NT2/D1 (cell line): ENCODE measurements at regions not wholly inside any gene's neighbourhood (a gene's known extent, or its start where the extent isn't known, plus 50 kb on each side); places are given as distances from the start of the nearest gene placed in this dataset.

Source experiments
- DNase-seq: peaks from one replicate; pipeline ENCODE4 v3.0.0-alpha.2; 2011; ENCODE audit warnings: low read depth, low spot score
- H3K27me3 ChIP-seq: 2 replicates; pipeline ENCODE4 v1.6.0; 2011; ENCODE audit warnings: mild to moderate bottlenecking; ENCODE audit not compliant: insufficient read length, insufficient read depth
- H3K36me3 ChIP-seq: 2 replicates; pipeline ENCODE4 v1.6.1; 2011; ENCODE audit warnings: mild to moderate bottlenecking, low read length, mixed read lengths; ENCODE audit not compliant: insufficient read depth, insufficient read length
- H3K4me1 ChIP-seq: 2 replicates; pipeline ENCODE4 v1.5.1; 2011; ENCODE audit not compliant: insufficient read depth, insufficient read length
- H3K4me3 ChIP-seq: 2 replicates; pipeline ENCODE4 v1.5.1; 2011; ENCODE audit warnings: low read depth; ENCODE audit not compliant: insufficient read length
- H3K9ac ChIP-seq: 2 replicates; pipeline ENCODE4 v1.6.0; 2011; ENCODE audit warnings: low read depth; ENCODE audit not compliant: insufficient read length
- H3K9me3 ChIP-seq: 2 replicates; pipeline ENCODE4 v1.5.1; 2011; ENCODE audit warnings: mild to moderate bottlenecking, low read length; ENCODE audit not compliant: insufficient read depth
- SUZ12 ChIP-seq: IDR thresholded peaks from 2 replicates; pipeline ENCODE4 v1.6.1; 2011; ENCODE audit not compliant: insufficient read length, insufficient read depth; ENCODE audit errors: extremely low read depth
- YY1 ChIP-seq: IDR thresholded peaks from 2 replicates; pipeline ENCODE4 v1.6.1; 2011; ENCODE audit not compliant: insufficient read length, insufficient read depth
- ZNF274 ChIP-seq: IDR thresholded peaks from 2 replicates; pipeline ENCODE4 v1.6.1; 2011; ENCODE audit warnings: mild to moderate bottlenecking, low read depth, low read length

DNA sequence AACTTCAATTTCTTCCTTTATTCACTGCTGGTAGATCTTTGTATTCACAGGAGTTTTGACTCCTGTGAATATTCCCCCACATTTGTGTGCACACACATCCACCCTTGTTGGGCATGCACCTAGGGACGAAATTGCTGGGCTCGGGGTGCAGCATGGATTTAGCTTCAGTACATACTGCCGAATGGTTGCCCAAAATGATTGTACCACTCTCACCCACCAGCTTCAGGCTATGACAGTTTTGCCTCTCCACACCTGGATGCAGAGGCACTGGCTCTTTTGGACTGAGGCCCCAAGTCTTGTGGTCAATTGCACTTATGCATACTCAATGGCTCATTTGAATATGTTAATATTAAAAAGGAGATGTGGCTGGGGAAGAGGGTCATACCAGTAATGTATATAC lies 65.1 kb upstream of the ODC1 start:
- TF ChIP-seq ZNF274 = no peak
- TF ChIP-seq YY1 = no peak

GRCh38 chr2:10508038-10508437 lies 59.9 kb upstream of the ODC1 start:
- Histone ChIP-seq H3K27me3 (no peaks in the 10 kb centered on the region), H3K4me1 (no peaks in the 10 kb centered on the region), H3K9me3 (no peaks in the 10 kb centered on the region), H3K4me3 (no peak overlapping the region), H3K9ac (no peak overlapping the region), H3K36me3 (no peaks in the 10 kb centered on the region)
- DNase-seq = no peak
- TF ChIP-seq SUZ12 (no peak), YY1 (no peak), ZNF274 (no peak)

More for the DNA sequence above, 65.1 kb upstream of the ODC1 start:
- H3K9me3 ChIP-seq = peaks cover 18% of the 10 kb centered on the region
- H3K9ac ChIP-seq = no peak overlapping the region
- H3K4me1 ChIP-seq = no peaks in the 10 kb centered on the region
- no peaks in the 10 kb centered on the region for H3K36me3 ChIP-seq
- no peak overlapping the region for H3K4me3 ChIP-seq
- no peak for DNase-seq
- no peaks in the 10 kb centered on the region for H3K27me3 ChIP-seq

- Histone ChIP-seq H3K9me3 (no peaks in the 10 kb centered on the region), H3K4me1 (no peaks in the 10 kb centered on the region), H3K9ac (no peak overlapping the region), H3K36me3 (no peaks in the 10 kb centered on the region), H3K4me3 (no peak overlapping the region), H3K27me3 (no peaks in the 10 kb centered on the region)
- no peak for DNase-seq
- TF ChIP-seq ZNF274 (no peak), YY1 (no peak), SUZ12 (no peak)
Measured at GRCh38 chr2:10507106-10507505, 59.0 kb upstream of the ODC1 start.

- Histone ChIP-seq H3K9ac (no peak overlapping the region), H3K4me1 (no peaks in the 10 kb centered on the region), H3K9me3 (no peaks in the 10 kb centered on the region), H3K36me3 (no peaks in the 10 kb centered on the region), H3K27me3 (no peaks in the 10 kb centered on the region), H3K4me3 (no peak overlapping the region)
- no peak for DNase-seq
- TF ChIP-seq SUZ12 = no peak
- TF ChIP-seq ZNF274 = no peak
- no peak for TF ChIP-seq YY1
Measured at GRCh38 chr2:10504994-10505820, 57.1 kb upstream of the ODC1 start.

GRCh38 chr2:10504370-10504993 lies 56.4 kb upstream of the ODC1 start:
- no peak for DNase-seq
- Histone ChIP-seq H3K27me3 (no peaks in the 10 kb centered on the region), H3K36me3 (no peaks in the 10 kb centered on the region), H3K4me3 (no peak overlapping the region), H3K4me1 (no peaks in the 10 kb centered on the region), H3K9ac (no peak overlapping the region), H3K9me3 (no peaks in the 10 kb centered on the region)
- TF ChIP-seq YY1 (no peak), SUZ12 (no peak), ZNF274 (no peak)

DNA sequence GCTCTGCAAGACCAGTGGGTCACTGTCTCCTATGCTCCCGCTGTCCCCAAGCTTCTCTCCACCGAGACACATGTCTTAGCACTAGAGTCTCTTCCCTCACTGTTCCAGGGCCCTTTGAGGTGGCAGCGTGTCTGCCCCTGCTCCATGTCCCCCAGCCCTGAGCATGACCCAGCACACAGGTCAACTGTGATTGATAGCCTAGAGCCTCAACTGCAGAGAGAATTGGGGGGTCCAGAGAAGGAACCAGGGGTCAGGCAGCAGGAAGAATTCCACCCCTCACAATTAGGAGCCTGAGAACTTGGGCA lies 54.6 kb upstream of the ODC1 start:
- Histone ChIP-seq H3K4me1 (peaks cover 7% of the 10 kb centered on the region), H3K9me3 (no peaks in the 10 kb centered on the region), H3K9ac (no peak overlapping the region), H3K27me3 (peaks cover 6% of the 10 kb centered on the region), H3K4me3 (no peak overlapping the region), H3K36me3 (no peaks in the 10 kb centered on the region)
- DNase-seq = no peak
- TF ChIP-seq YY1 (no peak), SUZ12 (no peak), ZNF274 (no peak)

GRCh38 chr2:10501980-10502802 lies 54.1 kb upstream of the ODC1 start:
- peaks cover 7% of the 10 kb centered on the region for H3K4me1 ChIP-seq
- no peaks in the 10 kb centered on the region for H3K9me3 ChIP-seq
- H3K9ac ChIP-seq = no peak overlapping the region
- no peak for DNase-seq
- TF ChIP-seq YY1 = no peak
- TF ChIP-seq ZNF274 = no peak
- no peak for TF ChIP-seq SUZ12
- H3K27me3 ChIP-seq = peaks cover 11% of the 10 kb centered on the region
- H3K4me3 ChIP-seq = no peak overlapping the region
- H3K36me3 ChIP-seq = no peaks in the 10 kb centered on the region
